K562 (cell line): ENCODE measurements at regions not wholly inside any gene's neighbourhood (a gene's known extent, or its start where the extent isn't known, plus 50 kb on each side); places are given as distances from the start of the nearest gene placed in this dataset.

Experiments used
- BHLHE40 ChIP-seq: IDR thresholded peaks from 2 replicates; pipeline ENCODE4 v1.6.1; 2011; ENCODE audit warnings: low read length, improper control_type of control experiment
- FOXP1 ChIP-seq: sonication (generic); formaldehyde crosslinking; IDR thresholded peaks from 2 replicates; pipeline ENCODE4 v1.8.0; 2022; ENCODE audit warnings: mild to moderate bottlenecking, missing genetic modification reagents
- HNRNPK ChIP-seq: fragments of 200-400 bp; formaldehyde crosslinking; IDR thresholded peaks from one replicate; pipeline ENCODE4 v1.6.1; 2018; ENCODE audit warnings: mild to moderate bottlenecking, low read depth, low read length; ENCODE audit not compliant: poor library complexity, severe bottlenecking
- TF ChIP-seq, protein P1 (sequence below): sonication (generic); formaldehyde crosslinking; IDR thresholded peaks from 2 replicates; pipeline ENCODE4 v1.9.0; 2022; ENCODE audit warnings: mild to moderate bottlenecking, missing genetic modification reagents
- TF ChIP-seq, protein P2 (sequence below), 2 experiments: fragments of 450-650 bp; formaldehyde crosslinking in 1 of 2; IDR thresholded peaks; 2 replicates each; pipeline versions ENCODE4 v1.4.0 to v1.6.1; 2014 to 2020; ENCODE audit warnings: mild to moderate bottlenecking in 2 of 2, borderline replicate concordance in 1 of 2, low read depth in 1 of 2

DNA sequence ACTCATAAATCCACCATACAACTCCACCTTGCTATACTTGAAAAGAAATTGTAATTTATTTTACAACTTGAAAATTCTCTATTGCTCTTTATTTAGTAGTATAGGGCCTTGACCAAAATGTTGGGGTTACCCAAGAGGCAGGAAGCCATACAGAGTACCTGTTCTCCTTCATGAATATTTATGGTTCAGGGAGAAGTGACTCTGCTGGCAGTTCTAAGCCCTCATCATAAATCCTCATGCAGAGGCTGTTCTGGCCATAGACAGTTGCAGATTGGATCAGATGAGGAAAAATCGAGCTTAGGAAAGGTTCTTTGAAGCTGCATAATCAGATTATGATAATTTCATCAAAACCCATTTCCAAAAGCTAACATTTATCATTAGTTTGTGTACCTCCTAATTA lies 449.4 kb upstream of the TENM4 start:
- TF ChIP-seq, protein P1, sequence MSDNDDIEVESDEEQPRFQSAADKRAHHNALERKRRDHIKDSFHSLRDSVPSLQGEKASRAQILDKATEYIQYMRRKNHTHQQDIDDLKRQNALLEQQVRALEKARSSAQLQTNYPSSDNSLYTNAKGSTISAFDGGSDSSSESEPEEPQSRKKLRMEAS (CRISPR knock-in tag): no peak
- TF ChIP-seq FOXP1 (CRISPR knock-in tag): no peak
- TF ChIP-seq, protein P2, sequence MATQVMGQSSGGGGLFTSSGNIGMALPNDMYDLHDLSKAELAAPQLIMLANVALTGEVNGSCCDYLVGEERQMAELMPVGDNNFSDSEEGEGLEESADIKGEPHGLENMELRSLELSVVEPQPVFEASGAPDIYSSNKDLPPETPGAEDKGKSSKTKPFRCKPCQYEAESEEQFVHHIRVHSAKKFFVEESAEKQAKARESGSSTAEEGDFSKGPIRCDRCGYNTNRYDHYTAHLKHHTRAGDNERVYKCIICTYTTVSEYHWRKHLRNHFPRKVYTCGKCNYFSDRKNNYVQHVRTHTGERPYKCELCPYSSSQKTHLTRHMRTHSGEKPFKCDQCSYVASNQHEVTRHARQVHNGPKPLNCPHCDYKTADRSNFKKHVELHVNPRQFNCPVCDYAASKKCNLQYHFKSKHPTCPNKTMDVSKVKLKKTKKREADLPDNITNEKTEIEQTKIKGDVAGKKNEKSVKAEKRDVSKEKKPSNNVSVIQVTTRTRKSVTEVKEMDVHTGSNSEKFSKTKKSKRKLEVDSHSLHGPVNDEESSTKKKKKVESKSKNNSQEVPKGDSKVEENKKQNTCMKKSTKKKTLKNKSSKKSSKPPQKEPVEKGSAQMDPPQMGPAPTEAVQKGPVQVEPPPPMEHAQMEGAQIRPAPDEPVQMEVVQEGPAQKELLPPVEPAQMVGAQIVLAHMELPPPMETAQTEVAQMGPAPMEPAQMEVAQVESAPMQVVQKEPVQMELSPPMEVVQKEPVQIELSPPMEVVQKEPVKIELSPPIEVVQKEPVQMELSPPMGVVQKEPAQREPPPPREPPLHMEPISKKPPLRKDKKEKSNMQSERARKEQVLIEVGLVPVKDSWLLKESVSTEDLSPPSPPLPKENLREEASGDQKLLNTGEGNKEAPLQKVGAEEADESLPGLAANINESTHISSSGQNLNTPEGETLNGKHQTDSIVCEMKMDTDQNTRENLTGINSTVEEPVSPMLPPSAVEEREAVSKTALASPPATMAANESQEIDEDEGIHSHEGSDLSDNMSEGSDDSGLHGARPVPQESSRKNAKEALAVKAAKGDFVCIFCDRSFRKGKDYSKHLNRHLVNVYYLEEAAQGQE (IDR thresholded peaks at IDR 0.05; ENCODE audit: borderline replicate concordance): no peak
- TF ChIP-seq, protein P2 (CRISPR knock-in tag; IDR thresholded peaks at IDR 0.05; ENCODE audit: low read depth): no peak
- no peak for TF ChIP-seq BHLHE40
- TF ChIP-seq HNRNPK: no peak
